SK-N-MC (cell line): ENCODE measurements at regions not wholly inside any gene's neighbourhood (a gene's known extent, or its start where the extent isn't known, plus 50 kb on each side); places are given as distances from the start of the nearest gene placed in this dataset.

Source experiments
- EZH2 ChIP-seq: fragments of 200-600 bp; sonication (generic); IDR thresholded peaks from one replicate; pipeline ENCODE4 v1.6.1; 2017; ENCODE audit warnings: antibody characterized with exemption
- FOXP2 ChIP-seq: optimal IDR thresholded peaks from 2 replicates; pipeline ENCODE3; 2011; ENCODE audit warnings: mild to moderate bottlenecking, moderate library complexity; ENCODE audit not compliant: insufficient read depth; ENCODE audit errors: extremely low read length, control extremely low read depth
- POLR2AphosphoS5 ChIP-seq: IDR thresholded peaks from 2 replicates; pipeline ENCODE4 v1.6.1; 2012; ENCODE audit warnings: mild to moderate bottlenecking, low read depth, low read length, borderline replicate concordance

GRCh38 chr15:59843609-59844008 is 154.5 kb upstream of the BNIP2 start:
- TF ChIP-seq EZH2 (no peak), POLR2AphosphoS5 (no peak), FOXP2 (no peak)
